Fibroblast of villous mesenchyme (primary cell): ENCODE measurements at regions not wholly inside any gene's neighbourhood (a gene's known extent, or its start where the extent isn't known, plus 50 kb on each side); places are given as distances from the start of the nearest gene placed in this dataset.

Experiments used
- DNase-seq: peaks from one replicate; pipeline ENCODE4 v3.0.0-alpha.2; 2010; ENCODE audit warnings: low read depth
- H3K4me3 ChIP-seq: 2 replicates; pipeline ENCODE4 v1.5.1; 2011; ENCODE audit warnings: low read depth, mild to moderate bottlenecking, low read length
- CTCF ChIP-seq: IDR thresholded peaks from 2 replicates; pipeline ENCODE4 v1.5.1; 2012; ENCODE audit warnings: low read depth, mild to moderate bottlenecking, low read length; ENCODE audit not compliant: insufficient read depth

DNA sequence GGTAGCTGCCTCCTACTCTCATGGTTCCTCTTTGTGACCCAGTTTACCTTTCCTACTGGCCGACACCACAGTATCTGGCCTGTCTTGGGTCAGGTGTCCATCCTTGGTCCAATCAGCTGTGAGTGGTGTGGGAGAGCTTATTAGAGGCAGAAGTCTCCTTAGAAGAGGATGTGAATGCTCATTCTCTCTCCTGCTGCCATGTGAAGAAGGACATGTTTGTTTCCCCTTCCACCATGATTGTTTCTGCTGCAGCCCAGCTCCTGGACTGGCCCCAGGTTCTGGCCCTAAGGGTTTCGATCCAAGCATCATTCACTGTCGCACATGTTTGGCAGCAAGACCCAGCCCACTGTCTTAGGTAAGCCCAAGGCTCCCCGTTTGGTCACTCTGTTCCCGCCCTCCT is 55.3 kb upstream of the TGIF1 start:
- no peak overlapping the region for H3K4me3 ChIP-seq
- DNase-seq: no peak
- TF ChIP-seq CTCF: no peak

DNA sequence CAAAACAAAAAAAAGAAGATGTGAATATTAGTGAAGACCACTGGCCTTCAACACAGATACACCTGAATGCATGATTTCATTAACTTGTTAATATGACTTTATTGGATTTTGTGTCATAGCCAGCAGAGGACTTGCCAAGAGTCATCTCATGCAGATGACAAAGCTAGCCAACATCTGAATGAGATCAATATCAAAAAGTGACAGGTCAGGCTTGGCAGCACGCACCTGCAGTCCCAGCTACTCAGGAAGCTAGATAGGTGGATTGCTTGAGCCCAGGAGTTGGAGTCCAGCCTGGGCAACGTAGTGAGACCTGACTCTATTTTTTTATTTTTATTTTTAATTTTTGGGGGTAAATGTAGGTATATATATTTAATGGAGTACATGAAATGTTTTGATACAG is 54.5 kb upstream of the TGIF1 start:
- H3K4me3 ChIP-seq: no peak overlapping the region
- DNase-seq: no peak
- TF ChIP-seq CTCF: no peak

- no peak overlapping the region for H3K4me3 ChIP-seq
- no peak for TF ChIP-seq CTCF
- DNase-seq: no peak
These were observed 52.8 kb upstream of the TGIF1 start for GRCh38 chr18:3397031-3397750.

DNA sequence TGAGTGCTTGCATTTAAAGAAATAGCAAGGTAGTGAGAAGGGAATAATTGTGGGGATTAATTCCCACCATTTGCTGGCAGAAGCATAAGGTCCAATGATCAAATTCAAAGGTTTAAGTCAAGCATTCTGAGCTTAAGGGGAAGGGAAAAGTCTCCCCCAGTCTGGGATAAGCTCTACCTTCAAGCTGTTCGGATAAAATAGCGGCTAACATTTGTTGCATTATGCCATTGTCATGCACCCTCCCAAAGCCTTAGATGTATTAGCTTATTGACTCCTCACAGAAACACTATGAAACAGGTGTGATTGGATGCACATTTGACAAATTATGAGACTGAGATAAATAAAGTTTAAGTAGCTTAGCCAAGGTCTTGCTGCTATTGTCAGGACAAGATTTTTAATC is 52.2 kb upstream of the TGIF1 start:
- DNase-seq: no peak
- no peak overlapping the region for H3K4me3 ChIP-seq
- TF ChIP-seq CTCF: no peak
